BE2C (cell line): ENCODE measurements at regions not wholly inside any gene's neighbourhood (a gene's known extent, or its start where the extent isn't known, plus 50 kb on each side); places are given as distances from the start of the nearest gene placed in this dataset.
"Not testable (repeated sequence)": the region's sequence is repeated elsewhere in the genome, so short reads cannot be mapped to it uniquely, and the experiment has no call there.

Experiments
- DNase-seq: peaks from one replicate; pipeline ENCODE4 v3.0.0-alpha.2; 2020
- H3K27me3 ChIP-seq: fragments of 250-450 bp; sonication (Bioruptor Pico); 2 replicates; pipeline ENCODE4 v1.5.1; 2020; ENCODE audit warnings: mild to moderate bottlenecking
- H3K36me3 ChIP-seq: fragments of 250-450 bp; sonication (Bioruptor Pico); 2 replicates; pipeline ENCODE4 v1.5.1; 2020; ENCODE audit warnings: mild to moderate bottlenecking
- H3K4me1 ChIP-seq: fragments of 250-450 bp; sonication (Bioruptor Pico); 2 replicates; pipeline ENCODE4 v1.5.1; 2020
- H3K4me3 ChIP-seq: 2 replicates; pipeline ENCODE4 v1.5.1; 2011; ENCODE audit warnings: low read depth, low read length
- H3K9me3 ChIP-seq: fragments of 250-450 bp; sonication (Bioruptor Pico); 2 replicates; pipeline ENCODE4 v1.5.1; 2020
- CTCF ChIP-seq: IDR thresholded peaks from 2 replicates; pipeline ENCODE4 v1.5.1; 2012; ENCODE audit warnings: mild to moderate bottlenecking, low read depth, low read length

GRCh38 chr7:145784809-145785780 lies 331.5 kb upstream of the CNTNAP2 start:
- Histone ChIP-seq H3K4me1 (no peaks in the 10 kb centered on the region), H3K9me3 (no peaks in the 10 kb centered on the region), H3K36me3 (no peaks in the 10 kb centered on the region), H3K4me3 (no peak overlapping the region), H3K27me3 (no peaks in the 10 kb centered on the region)
- no peak for TF ChIP-seq CTCF
- no peak for DNase-seq

- not testable (repeated sequence) for H3K9me3 ChIP-seq
These were observed 335.2 kb upstream of the CNTNAP2 start for GRCh38 chr7:145781388-145781787.

GRCh38 chr7:145779140-145779539 lies 337.5 kb upstream of the CNTNAP2 start:
- TF ChIP-seq CTCF, result no peak
- Histone ChIP-seq H3K9me3 (no peaks in the 10 kb centered on the region), H3K4me3 (no peak overlapping the region), H3K27me3 (no peaks in the 10 kb centered on the region), H3K36me3 (no peaks in the 10 kb centered on the region), H3K4me1 (no peaks in the 10 kb centered on the region)
- no peak for DNase-seq

More at GRCh38 chr7:145781388-145781787, 335.2 kb upstream of the CNTNAP2 start:
- not testable (repeated sequence) for H3K27me3 ChIP-seq, H3K4me1 ChIP-seq, DNase-seq, H3K4me3 ChIP-seq, H3K36me3 ChIP-seq

GRCh38 chr7:145774777-145775176 lies 341.8 kb upstream of the CNTNAP2 start:
- H3K9me3 ChIP-seq, result no peaks in the 10 kb centered on the region
- H3K4me1 ChIP-seq, result no peaks in the 10 kb centered on the region
- no peaks in the 10 kb centered on the region for H3K36me3 ChIP-seq
- TF ChIP-seq CTCF, result no peak
- no peak overlapping the region for H3K4me3 ChIP-seq
- DNase-seq, result no peak
- H3K27me3 ChIP-seq, result no peaks in the 10 kb centered on the region

GRCh38 chr7:145753004-145753403 lies 363.6 kb upstream of the CNTNAP2 start:
- no peak for TF ChIP-seq CTCF
- no peaks in the 10 kb centered on the region for H3K4me1 ChIP-seq
- DNase-seq, result no peak
- H3K36me3 ChIP-seq, result no peaks in the 10 kb centered on the region
- no peaks in the 10 kb centered on the region for H3K27me3 ChIP-seq
- no peak overlapping the region for H3K4me3 ChIP-seq
- H3K9me3 ChIP-seq, result no peaks in the 10 kb centered on the region

GRCh38 chr7:145737617-145738016 lies 379.0 kb upstream of the CNTNAP2 start:
- DNase-seq, result no peak
- H3K4me1 ChIP-seq, result no peaks in the 10 kb centered on the region
- TF ChIP-seq CTCF, result no peak
- no peak overlapping the region for H3K4me3 ChIP-seq
- H3K9me3 ChIP-seq, result no peaks in the 10 kb centered on the region; the same call in 1 of the 2 replicates
- H3K36me3 ChIP-seq, result no peaks in the 10 kb centered on the region
- no peaks in the 10 kb centered on the region for H3K27me3 ChIP-seq
